HG03064 (cell line): ENCODE measurements at regions not wholly inside any gene's neighbourhood (a gene's known extent, or its start where the extent isn't known, plus 50 kb on each side); places are given as distances from the start of the nearest gene placed in this dataset.
"Not testable (repeated sequence)": the region's sequence is repeated elsewhere in the genome, so short reads cannot be mapped to it uniquely, and the experiment has no call there.

ENCODE experiments used
- ATAC-seq: cut with Tn5 transposase; IDR thresholded peaks from one replicate; pipeline ENCODE4 v1.9.1; 2021; ENCODE audit warnings: low read depth; ENCODE audit not compliant: unreplicated experiment

GRCh38 chr6:26279371-26279770, 85.6 kb upstream of the BTN3A2 start:
- ATAC-seq, result not testable (repeated sequence)

- no peak for ATAC-seq
These were observed 84.6 kb upstream of the BTN3A2 start for GRCh38 chr6:26280407-26280806.

- no peak for ATAC-seq
These were observed 80.4 kb upstream of the BTN3A2 start for GRCh38 chr6:26284537-26285142.

- peak; percentile 69 for ATAC-seq
These were observed 79.6 kb upstream of the BTN3A2 start for GRCh38 chr6:26285143-26286134.

DNA sequence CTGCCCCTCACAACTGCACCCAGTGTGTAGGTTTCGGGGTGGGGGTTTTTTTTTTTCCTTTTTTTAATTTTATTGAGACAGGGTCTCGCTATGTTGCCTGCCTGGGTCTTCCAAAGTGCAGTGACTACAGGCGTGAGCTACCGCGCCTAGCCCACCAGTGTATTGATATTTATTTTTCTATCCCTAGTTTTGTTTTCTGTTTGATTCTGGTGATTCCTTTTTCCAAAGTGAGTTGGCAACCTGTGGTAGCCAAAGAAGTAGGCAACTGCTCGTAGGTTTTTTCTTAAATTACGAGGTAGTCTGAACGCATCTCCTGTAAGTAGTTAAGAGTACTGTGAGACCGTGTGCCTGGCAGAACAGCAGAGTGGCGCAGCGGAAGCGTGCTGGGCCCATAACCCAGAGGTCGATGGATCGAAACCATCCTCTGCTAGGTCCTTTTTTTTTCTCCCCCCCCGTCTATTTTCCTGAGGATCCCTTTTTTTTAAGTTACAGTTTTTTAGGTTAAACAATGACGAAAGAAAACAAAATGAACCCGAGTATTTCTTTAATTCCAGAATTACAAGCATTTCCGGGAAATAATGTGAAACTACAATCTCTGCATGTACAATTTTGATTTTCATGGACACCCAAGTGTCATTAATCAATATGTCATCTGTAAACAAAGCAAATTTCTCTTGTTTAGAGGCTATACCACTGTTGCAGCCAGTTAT, 78.7 kb upstream of the BTN3A2 start:
- peak; percentile 19 for ATAC-seq

DNA sequence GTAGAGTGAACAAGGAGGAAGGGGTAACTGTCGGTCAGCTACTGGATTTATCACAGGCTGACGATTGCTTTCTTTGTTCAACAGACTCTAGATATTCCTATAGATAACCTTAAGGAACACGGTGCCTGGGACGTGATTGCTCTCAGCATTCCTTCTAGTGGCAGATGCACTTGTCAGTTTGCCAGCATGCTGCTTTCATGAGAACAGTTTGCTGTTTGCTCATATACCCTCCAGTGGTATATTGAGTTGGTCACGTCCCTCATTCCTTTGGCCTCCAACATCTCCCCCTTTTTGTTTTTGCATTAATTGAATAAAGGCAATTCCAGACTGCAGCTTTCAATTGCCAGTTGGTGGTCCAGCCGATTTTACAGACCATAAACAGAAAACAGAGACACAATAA, 76.8 kb upstream of the BTN3A2 start:
- no peak for ATAC-seq

DNA sequence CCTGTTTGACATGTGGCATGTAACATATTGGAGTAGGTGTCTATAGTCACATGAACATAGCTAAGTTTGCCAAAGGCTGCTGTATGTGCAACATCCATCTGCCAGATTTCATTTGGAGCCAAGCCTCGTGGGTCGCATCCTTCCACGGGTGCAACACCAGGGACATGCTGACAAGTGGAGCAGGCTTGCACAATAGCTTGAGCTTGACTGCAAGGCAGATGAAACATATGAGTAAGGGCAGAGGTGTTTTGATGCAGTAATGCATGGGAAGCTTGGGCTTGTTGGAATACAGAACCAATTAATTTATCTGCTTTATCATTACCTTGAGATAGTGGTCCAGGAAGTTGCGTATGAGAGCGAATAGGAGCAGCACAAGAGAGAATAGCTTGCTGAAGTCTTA, 74.1 kb upstream of the BTN3A2 start:
- no peak for ATAC-seq

- no peak for ATAC-seq
These were observed 72.3 kb upstream of the BTN3A2 start for GRCh38 chr6:26292709-26293108.

DNA sequence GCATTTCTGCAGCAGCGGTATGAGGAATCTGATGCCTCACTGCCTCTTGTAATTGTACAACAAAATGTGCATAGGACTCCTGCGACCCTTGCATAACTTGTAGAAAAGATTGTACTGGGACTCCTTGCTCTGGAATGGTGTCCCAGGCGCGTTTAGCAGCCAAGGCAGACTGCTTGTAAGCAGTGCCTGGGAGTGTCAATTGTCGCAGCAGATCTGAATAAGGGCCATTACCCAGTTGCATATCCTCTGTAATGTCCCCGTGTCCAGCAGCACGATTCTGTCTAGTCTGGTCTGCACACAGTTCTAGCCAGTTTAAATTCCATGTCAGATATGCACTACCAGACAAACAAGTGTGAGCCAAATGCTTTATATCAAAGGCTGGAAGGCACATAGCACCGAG, 70.7 kb upstream of the BTN3A2 start:
- no peak for ATAC-seq

DNA sequence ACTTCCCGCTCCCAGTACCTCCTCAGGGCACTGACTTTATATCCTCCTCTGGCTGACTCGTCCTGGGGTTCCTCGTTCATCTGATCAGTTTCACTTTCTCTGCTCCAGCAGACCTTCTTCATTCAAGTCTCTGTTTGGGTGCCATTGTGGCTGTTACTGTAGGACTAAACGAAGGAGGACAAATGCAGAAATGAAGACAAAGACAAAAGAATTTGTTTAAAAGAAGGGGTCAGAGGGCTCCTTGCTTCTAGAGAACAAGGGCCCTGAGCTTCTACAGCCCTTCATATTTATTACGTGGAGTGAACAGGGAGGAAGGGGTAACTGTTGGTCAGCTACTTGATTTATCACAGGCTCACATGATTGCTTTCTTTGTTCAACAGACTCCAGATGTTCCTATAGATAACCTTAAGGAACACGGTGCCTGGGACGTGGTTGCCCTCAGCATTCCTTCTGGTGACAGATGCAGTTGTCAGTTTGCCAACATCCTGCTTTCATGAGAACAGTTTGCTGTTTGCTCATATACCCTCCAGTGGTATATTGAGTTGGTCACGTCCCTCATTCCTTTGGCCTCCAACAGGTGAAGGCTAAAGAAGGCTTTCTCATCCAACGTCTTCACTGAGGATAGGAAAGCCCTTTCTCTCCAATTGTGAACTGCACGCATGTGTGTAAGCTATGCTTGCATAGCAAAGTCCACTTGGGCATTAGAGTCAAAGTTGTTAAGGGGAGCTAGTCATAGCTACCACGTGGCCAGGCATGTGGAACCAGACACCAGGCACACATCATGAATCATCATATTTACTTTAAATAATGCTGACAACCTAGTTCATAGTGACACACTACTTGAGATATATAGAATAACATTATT, 69.1 kb upstream of the BTN3A2 start:
- no peak for ATAC-seq

DNA sequence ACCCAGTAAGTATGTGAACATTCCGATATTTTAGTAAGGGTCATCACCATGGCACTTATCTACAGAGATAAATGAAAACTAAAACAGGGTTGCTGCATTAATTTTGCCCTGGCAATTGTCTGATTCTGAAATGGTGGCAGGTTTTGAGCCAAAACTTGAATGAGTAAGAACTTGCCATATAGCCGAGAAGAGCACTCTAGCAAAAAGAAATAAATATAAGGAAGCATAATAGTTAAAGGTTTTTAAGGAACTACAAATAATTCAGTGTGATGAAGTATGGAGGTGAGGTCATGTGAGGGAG, 68.5 kb upstream of the BTN3A2 start:
- ATAC-seq, result no peak

DNA sequence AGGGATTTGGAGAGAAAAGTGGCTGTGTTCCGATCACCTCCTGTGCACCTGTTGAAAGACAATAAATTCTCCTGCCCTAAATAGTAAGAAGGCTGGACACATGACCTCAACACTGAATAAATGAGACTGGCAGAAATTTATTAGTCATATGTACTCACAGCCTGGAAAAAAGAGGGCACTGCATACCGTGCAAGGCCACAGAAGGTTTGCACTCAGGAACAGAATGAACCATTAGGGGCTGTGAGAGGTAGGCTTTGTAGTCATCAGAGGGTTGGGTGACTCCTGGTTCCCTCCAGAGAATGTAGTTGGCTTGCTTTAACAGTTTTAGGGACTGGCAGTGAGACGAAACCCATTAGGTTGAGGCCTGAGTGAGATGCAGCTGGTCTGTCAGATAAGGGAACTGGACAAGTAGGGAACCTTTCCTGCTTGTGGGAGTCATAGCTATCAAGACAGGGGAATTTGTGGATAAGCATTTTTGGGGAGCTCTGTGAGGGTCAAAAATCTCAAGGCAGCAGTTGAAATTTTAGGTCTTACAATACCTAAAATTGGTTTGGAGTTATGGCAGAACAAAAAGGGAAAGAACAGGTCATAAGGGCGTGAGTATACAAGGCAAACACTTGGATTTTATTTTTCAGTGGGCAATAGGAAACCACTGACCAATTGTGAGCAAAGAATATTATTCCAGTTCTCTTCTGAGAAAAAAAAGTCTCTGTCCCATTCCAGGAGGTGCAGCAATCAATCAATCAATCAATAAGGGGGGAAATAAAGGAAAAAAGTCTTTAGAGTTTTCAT, 67.9 kb upstream of the BTN3A2 start:
- no peak for ATAC-seq

DNA sequence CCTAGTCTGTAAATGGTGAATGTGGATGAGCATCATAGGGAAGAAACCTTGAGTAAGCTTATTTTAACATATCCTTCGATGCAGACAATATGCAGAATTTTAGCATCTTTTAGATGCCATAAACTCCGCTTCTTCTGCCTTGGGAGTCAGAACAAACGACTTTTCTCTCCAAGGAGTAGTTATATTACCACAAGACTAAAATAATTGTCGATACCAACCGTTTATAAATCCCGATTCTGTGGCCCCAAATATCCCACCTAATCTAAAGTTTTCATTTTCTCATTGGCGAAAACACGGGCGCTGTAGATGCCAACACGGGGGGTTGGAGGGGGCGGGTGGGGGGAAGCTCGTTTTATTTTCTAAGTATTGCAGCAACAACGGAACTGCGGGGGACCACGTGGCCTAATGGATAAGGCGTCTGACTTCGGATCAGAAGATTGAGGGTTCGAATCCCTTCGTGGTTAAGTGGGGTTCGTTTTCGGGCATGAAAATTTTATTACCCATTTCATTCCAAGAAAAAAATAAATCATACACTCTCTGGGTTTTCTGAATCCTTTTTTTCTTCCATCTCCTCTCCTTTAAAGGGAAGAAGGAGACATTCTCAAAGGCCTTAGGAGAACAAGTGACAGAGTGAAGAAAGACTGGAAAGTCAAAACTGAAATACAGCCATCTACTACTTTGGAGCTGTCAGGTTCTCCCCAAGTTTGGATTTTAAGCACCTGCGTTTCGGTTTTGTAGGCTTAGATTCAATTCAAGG, 65.5 kb upstream of the BTN3A2 start:
- no peak for ATAC-seq

DNA sequence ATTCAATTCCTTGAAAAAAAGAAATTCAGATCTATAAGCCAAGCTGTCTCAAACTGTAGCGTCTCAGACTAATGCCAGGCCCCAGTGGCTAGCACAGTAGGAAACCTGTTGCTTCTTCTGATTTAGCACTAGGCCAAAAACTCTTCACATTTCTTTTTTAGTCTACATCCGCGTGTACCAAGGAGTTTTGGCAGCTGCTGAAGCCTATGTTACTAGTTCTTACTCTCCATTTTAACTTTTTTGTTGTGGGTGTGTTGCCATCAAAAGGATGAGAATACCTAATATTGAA, 65.0 kb upstream of the BTN3A2 start:
- no peak for ATAC-seq

DNA sequence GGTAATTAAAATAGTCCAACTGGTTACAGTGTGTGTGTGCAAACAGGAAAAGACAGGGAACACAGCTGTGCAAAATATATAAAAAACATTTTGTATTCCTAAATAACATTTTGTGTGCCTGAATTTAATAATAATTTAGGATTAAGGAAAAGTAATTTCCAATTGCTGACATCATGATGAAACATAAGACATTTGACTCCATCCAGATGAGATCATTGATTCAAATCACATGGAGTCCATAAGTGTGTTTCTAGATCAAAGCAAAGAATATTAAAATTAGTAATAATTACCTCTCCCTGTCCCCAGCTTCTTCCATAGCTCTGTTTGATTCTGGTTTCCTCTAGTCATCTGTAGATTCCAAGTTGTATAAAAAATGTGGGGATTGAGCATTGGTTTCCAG, 64.6 kb upstream of the BTN3A2 start:
- ATAC-seq, result no peak

- ATAC-seq, result no peak
These were observed 64.2 kb upstream of the BTN3A2 start for GRCh38 chr6:26300828-26301227.

- ATAC-seq, result no peak
These were observed 63.4 kb upstream of the BTN3A2 start for GRCh38 chr6:26301638-26302037.

- no peak for ATAC-seq
These were observed 61.9 kb upstream of the BTN3A2 start for GRCh38 chr6:26302941-26303559.

- no peak for ATAC-seq
These were observed 60.7 kb upstream of the BTN3A2 start for GRCh38 chr6:26304213-26304796.
